Mesothelial cell of epicardium (in vitro differentiated cells): ENCODE measurements at regions not wholly inside any gene's neighbourhood (a gene's known extent, or its start where the extent isn't known, plus 50 kb on each side); places are given as distances from the start of the nearest gene placed in this dataset.

ENCODE experiments used
- DNase-seq, 2 experiments: peaks; one replicate each; pipeline ENCODE4 v3.0.0; 2021; ENCODE audit warnings: low spot score in 2 of 2; ENCODE audit not compliant: unreplicated experiment in 2 of 2
- H3K27ac Mint-ChIP-seq: 2 replicates; pipeline ENCODE4 v1.8.0; 2021; ENCODE audit warnings: mixed read lengths
- H3K27me3 Mint-ChIP-seq: 2 replicates; pipeline ENCODE4 v1.8.0; 2021; ENCODE audit warnings: low read depth, mixed read lengths
- H3K36me3 Mint-ChIP-seq: 2 replicates; pipeline ENCODE4 v1.8.0; 2021; ENCODE audit warnings: mixed read lengths
- H3K4me1 Mint-ChIP-seq: 2 replicates; pipeline ENCODE4 v1.8.0; 2021; ENCODE audit warnings: mixed read lengths
- H3K4me3 Mint-ChIP-seq: 2 replicates; pipeline ENCODE4 v1.8.0; 2021; ENCODE audit warnings: mild to moderate bottlenecking, moderate library complexity, mixed read lengths
- H3K9me3 Mint-ChIP-seq: 2 replicates; pipeline ENCODE4 v1.8.0; 2021; ENCODE audit warnings: mixed read lengths
- TF ChIP-seq, protein P1 (sequence below): fragments of 200-600 bp; sonication (generic); IDR thresholded peaks from one replicate; pipeline ENCODE4 v1.5.0; 2021; ENCODE audit warnings: antibody characterized with exemption; ENCODE audit not compliant: unreplicated experiment

DNA sequence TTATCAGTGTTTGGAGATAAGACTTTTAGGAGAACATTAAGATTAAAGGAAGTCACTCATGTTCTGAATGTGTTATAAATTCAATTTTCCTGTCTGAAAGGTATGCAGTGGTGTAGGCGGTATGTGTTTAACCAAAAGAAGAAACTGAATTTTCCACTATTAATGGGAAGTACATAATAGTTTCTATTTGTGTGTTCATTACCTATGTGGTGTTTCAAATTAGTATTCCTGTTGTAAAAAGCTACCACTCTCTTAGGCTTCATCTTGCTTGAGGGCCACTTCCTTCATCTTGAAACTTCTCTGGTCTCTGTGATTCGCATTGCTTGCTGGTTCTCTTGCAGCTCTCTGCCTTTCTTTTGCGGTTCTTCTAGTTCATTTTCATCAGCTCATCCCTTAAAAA is 123.4 kb downstream of the HLX start:
- no peak for DNase-seq
- TF ChIP-seq, protein P1, sequence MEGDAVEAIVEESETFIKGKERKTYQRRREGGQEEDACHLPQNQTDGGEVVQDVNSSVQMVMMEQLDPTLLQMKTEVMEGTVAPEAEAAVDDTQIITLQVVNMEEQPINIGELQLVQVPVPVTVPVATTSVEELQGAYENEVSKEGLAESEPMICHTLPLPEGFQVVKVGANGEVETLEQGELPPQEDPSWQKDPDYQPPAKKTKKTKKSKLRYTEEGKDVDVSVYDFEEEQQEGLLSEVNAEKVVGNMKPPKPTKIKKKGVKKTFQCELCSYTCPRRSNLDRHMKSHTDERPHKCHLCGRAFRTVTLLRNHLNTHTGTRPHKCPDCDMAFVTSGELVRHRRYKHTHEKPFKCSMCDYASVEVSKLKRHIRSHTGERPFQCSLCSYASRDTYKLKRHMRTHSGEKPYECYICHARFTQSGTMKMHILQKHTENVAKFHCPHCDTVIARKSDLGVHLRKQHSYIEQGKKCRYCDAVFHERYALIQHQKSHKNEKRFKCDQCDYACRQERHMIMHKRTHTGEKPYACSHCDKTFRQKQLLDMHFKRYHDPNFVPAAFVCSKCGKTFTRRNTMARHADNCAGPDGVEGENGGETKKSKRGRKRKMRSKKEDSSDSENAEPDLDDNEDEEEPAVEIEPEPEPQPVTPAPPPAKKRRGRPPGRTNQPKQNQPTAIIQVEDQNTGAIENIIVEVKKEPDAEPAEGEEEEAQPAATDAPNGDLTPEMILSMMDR, result no peak
- Mint-ChIP-seq H3K9me3 (peaks cover 7% of the 10 kb centered on the region), H3K4me1 (no peaks in the 10 kb centered on the region), H3K27ac (no peak overlapping the region), H3K36me3 (no peaks in the 10 kb centered on the region), H3K4me3 (no peak overlapping the region), H3K27me3 (peaks cover 26% of the 10 kb centered on the region)

DNA sequence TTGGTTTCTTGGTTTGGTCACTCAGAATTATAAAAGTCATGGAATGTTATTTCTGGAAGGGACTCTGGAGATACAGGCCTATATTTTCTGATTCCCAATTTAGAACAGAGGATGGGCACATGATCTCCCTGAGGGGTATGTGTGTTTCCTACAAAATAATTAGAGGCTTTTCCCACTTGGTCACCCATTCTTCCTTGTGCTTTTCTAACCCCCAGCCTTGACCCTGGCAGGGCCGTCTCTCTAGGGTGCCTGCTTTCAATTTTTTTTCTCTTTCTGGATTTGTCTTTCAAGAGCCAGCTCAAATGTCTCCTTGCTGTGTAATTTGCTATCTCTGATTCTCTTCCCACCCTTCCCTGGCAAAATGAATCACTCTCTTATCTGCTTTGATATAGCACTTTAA is 131.9 kb downstream of the HLX start:
- DNase-seq, result no peak
- TF ChIP-seq, protein P1, result no peak
- Mint-ChIP-seq H3K4me3 (no peak overlapping the region), H3K36me3 (no peaks in the 10 kb centered on the region), H3K4me1 (peaks cover 4% of the 10 kb centered on the region), H3K27me3 (peaks cover 35% of the 10 kb centered on the region), H3K27ac (no peak overlapping the region), H3K9me3 (peaks cover 10% of the 10 kb centered on the region)

DNA sequence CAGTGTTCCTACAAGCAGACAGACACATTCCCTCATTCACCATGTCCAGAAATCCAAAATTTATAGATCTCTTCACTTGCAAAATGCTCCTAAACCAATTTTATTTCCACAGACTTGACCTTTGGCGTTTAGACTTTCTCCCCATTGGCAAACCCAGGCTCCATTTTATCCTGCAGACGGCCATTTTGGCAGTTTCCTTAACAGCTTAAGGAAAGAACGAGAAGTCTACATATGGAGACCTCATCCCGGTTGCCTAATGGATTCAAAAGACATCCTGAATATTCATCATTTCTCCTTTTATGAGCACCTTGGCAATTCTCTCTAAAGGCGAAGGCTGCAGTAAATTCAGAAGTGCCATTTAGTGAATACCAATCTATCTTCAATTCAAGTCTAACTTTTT is 132.9 kb downstream of the HLX start:
- no peak overlapping the region for H3K27ac Mint-ChIP-seq

DNA sequence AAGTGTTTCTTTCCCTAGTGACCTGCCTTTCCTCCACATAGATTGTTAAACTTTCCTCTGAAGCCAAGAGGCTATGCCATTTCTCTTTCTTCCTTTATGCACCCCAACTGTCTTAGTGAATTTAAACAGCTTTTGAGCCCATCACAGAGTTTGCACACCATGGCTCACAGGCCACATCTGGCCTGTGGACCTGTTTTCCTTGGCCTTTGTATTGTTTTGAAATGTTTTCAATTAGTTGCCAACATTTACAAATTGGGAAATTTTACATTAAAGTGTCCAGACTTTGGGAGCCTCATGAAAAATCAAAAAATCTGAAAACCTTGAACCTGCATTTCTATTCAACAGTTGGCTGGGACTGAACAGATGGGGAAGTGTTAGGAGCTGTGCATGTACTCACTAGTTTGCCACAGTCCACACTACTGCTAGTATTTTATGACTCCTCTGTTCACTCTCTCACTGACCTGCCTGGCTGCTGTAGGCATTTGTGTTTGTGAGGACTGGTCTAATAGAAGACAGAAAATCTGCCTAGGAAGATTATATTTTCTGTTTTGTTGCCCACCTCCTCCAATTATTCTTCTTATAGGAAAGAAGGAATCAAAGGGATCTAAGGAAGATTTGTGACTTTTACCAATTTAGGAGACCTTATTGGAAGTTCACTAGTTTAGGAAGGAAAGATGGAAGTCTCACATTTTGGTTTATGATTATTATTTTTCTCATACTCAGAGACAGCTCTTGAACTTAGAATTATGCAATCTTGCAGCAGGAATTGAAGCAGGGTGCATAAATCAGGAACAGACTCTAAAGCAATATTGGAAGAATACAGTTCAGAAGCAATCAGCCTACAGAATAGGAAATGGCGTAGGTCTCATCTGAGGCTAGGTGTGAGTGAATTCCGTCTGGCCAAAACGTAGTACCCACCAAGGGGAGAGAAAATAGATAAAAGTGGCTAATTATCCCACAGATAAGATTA is 134.7 kb downstream of the HLX start:
- Mint-ChIP-seq H3K9me3 (peaks cover 4% of the 10 kb centered on the region), H3K4me3 (no peak overlapping the region), H3K36me3 (no peaks in the 10 kb centered on the region), H3K27me3 (peaks cover 32% of the 10 kb centered on the region), H3K27ac (no peak overlapping the region), H3K4me1 (peaks cover 4% of the 10 kb centered on the region)
- TF ChIP-seq, protein P1, result no peak
- DNase-seq, result no peak

More for the DNA sequence above, 132.9 kb downstream of the HLX start:
- peaks cover 30% of the 10 kb centered on the region for H3K27me3 Mint-ChIP-seq
- H3K4me3 Mint-ChIP-seq, result no peak overlapping the region
- TF ChIP-seq, protein P1, result no peak
- peaks cover 4% of the 10 kb centered on the region for H3K4me1 Mint-ChIP-seq
- H3K9me3 Mint-ChIP-seq, result peaks cover 10% of the 10 kb centered on the region
- no peaks in the 10 kb centered on the region for H3K36me3 Mint-ChIP-seq
- DNase-seq, result no peak

DNA sequence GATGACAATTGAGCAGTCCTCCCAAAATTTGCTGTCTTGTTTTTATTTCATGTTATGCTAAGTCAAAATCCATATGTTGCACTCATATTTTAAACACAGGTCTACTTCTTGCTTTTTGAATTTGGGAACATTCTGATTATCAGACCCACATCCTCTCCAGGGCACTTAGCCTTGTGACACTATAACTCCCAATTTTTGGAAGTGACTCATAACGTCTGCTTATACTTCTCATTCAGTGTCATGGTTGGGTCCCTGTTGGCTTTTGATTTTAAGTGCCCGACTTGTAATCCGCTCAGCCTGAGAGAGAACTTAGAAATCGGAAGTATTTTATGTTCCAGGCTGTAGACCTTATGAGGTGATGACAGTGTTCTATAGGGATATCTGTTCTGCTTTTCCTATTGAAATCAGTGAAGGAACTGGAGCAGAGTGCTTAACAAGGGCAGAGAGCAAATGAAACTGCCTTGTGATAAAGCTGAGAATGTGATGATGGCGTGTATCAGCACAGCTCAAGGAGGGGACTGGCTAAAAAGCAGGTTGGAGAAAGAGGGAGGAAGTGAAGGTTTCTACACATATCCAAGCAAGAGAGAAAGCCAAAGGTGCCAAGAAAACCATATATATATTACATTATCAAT is 136.0 kb downstream of the HLX start:
- Mint-ChIP-seq H3K4me1 (peaks cover 4% of the 10 kb centered on the region), H3K4me3 (no peak overlapping the region), H3K27me3 (peaks cover 36% of the 10 kb centered on the region), H3K36me3 (no peaks in the 10 kb centered on the region), H3K9me3 (no peaks in the 10 kb centered on the region), H3K27ac (no peak overlapping the region)
- TF ChIP-seq, protein P1, result no peak
- no peak for DNase-seq
